ENCODE measurements at regions not wholly inside any gene's neighbourhood (a gene's known extent, or its start where the extent isn't known, plus 50 kb on each side); places are given as distances from the start of the nearest gene placed in this dataset.

DNA sequence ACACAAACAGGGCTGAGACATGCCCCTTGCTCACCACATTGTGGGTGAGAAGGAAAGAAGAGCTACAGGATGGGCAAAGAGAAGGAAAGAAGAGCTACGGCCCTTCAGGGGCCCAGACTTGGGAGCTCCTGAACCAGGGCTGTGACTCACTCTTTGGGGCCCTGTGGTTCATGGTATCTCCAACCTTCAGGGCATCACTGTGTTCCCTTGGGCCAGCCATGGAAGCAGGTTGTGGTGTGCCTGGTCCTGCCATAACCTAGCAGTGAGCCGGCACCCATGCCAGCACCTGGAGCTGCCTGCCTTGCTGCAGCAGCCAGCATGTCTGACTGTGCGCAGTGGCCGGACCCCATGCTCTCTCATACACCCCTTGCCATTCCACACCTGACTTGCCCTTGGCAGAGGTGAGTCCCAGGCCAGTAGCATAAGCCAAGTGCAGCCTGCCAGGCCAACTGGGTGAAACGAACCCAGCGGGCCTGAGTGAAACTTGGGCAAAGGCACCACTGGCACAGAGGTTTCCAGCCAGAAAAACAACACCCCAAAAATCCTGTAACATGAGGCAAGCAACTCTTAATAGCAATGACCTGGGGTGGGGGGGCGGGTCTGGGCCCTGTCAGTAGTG, 89.0 kb upstream of the CACUL1 start:
- Histone ChIP-seq H3K36me3 (ENCODE audit: control insufficient read depth in 2 of 4, insufficient read depth in 4 of 4, low read length in 3 of 4) (no peaks in the 10 kb centered on the region), H3K23ac (ENCODE audit: insufficient read length) (no peak overlapping the region), H2BK15ac (ENCODE audit: low read length) (peak overlapping the region; percentile 46; the same call in 1 of the 2 replicates), H3K56ac (replicated peaks; ENCODE audit: insufficient read length, low read depth, low read length) (no peak overlapping the region), H3K23me2 (ENCODE audit: low read depth, low read length) (no peaks in the 10 kb centered on the region), H3K4me1 (replicated peaks in 1 of 4; ENCODE audit: control insufficient read depth in 3 of 4, insufficient read depth in 4 of 4, low read length in 3 of 4) (no peaks in the 10 kb centered on the region), H4K5ac (ENCODE audit: insufficient read length, low read depth, low read length) (no peak overlapping the region), H3K27me3 (replicated peaks in 1 of 4; ENCODE audit: control insufficient read depth in 3 of 4, extremely low read depth in 1 of 4, insufficient read depth in 3 of 4, low read length in 3 of 4) (no peaks in the 10 kb centered on the region; a peak in 1 of 7 replicates), H3K9ac (replicated peaks in 1 of 4; ENCODE audit: extremely low read depth in 1 of 4, low read depth in 3 of 4, low read length in 3 of 4) (no peak overlapping the region), H3K79me1 (ENCODE audit: low read depth, low read length) (no peaks in the 10 kb centered on the region), H3K4ac (replicated peaks; ENCODE audit: insufficient read length, low read depth, low read length) (no peak overlapping the region), H3K18ac (ENCODE audit: extremely low read depth, low read length) (no peak overlapping the region), H3K27ac (ENCODE audit: low read depth, low read length) (no peak overlapping the region), H4K20me1 (replicated peaks in 1 of 2; ENCODE audit: control insufficient read depth in 1 of 2, insufficient read depth in 2 of 2, low read length in 2 of 2) (no peaks in the 10 kb centered on the region), H4K8ac (ENCODE audit: extremely low read depth, insufficient read depth, low read length) (no peak overlapping the region), H3K4me2 (ENCODE audit: insufficient read depth in 1 of 2, low read depth in 2 of 2, low read length in 2 of 2) (no peak overlapping the region), H2BK5ac (ENCODE audit: low read depth, low read length) (no peak overlapping the region), H2BK120ac (replicated peaks; ENCODE audit: low read depth, low read length) (no peak overlapping the region), H2AK5ac (ENCODE audit: low read depth, low read length) (no peak overlapping the region), H2BK12ac (ENCODE audit: low read depth, low read length) (no peak overlapping the region), H3K14ac (ENCODE audit: insufficient read length) (no peak overlapping the region), H2AFZ (ENCODE audit: low read length) (no peak overlapping the region), H4K91ac (replicated peaks; ENCODE audit: insufficient read length, low read length) (no peak overlapping the region), H3K4me3 (ENCODE audit: extremely low read depth in 1 of 4, insufficient read depth in 2 of 4, low read depth in 3 of 4, low read length in 4 of 4) (no peak overlapping the region), H3K9me3 (ENCODE audit: insufficient read depth in 2 of 2, low read depth in 1 of 2, low read length in 1 of 2) (no peaks in the 10 kb centered on the region), H3K79me2 (ENCODE audit: control insufficient read depth in 1 of 2, insufficient read depth in 2 of 2, low read length in 2 of 2) (no peaks in the 10 kb centered on the region), H2BK20ac (ENCODE audit: low read length) (no peak overlapping the region)
- no peak for DNase-seq (ENCODE audit: low read depth in 1 of 2, low spot score in 2 of 2)
- 89% methylated on average over 7 of the region's 7 CpGs; no CpG with 5 or more reads in 1 of the 2 experiments for WGBS, 2 experiments (ENCODE audit: extremely low coverage in 1 of 2, insufficient coverage in 1 of 2, insufficient read length in 1 of 2, insufficient replicate concordance in 2 of 2, low coverage in 1 of 2, low lambda C conversion rate in 2 of 2, missing lambda C conversion rate in 1 of 2)
- CTCF ChIA-PET (ENCODE audit: partially characterized antibody), result interaction anchor here (1.1 to 2.7 kb wide), 5 partner anchors 10 to 27 kb away, joined by 3 to 8 read pairs (median 7); no protein-coding TSS in a partner anchor
- FAIRE-seq, result no peak
- POLR2A ChIA-PET (ENCODE audit: partially characterized antibody), result interaction anchor here (1.1 kb wide), 1 partner anchor 23 kb away, joined by 3 read pairs; no protein-coding TSS in a partner anchor
- TF ChIP-seq RNF2 (IDR thresholded peaks at IDR 0.05; ENCODE audit: borderline replicate concordance, low read depth, low read length, missing control alignments, poor library complexity, severe bottlenecking) (no peak), KDM1A (IDR thresholded peaks at IDR 0.05; ENCODE audit: borderline replicate concordance, low read length) (no peak)

Measured in H1 (cell line).